PFSK-1 (cell line): ENCODE measurements at regions not wholly inside any gene's neighbourhood (a gene's known extent, or its start where the extent isn't known, plus 50 kb on each side); places are given as distances from the start of the nearest gene placed in this dataset.

Source experiments
- POLR2AphosphoS5 ChIP-seq: IDR thresholded peaks from 2 replicates; pipeline ENCODE4 v1.6.1; 2012; ENCODE audit warnings: low read depth, mild to moderate bottlenecking, control low read depth, low read length, moderate library complexity
- SIN3A ChIP-seq: IDR thresholded peaks from 2 replicates; pipeline ENCODE4 v1.6.1; 2012; ENCODE audit warnings: mild to moderate bottlenecking, low read length, moderate library complexity, borderline replicate concordance; ENCODE audit not compliant: insufficient read depth
- TAF1 ChIP-seq: IDR thresholded peaks from 2 replicates; pipeline ENCODE4 v1.6.1; 2012; ENCODE audit warnings: low read length, control low read depth, borderline replicate concordance; ENCODE audit not compliant: insufficient read depth
- TF ChIP-seq, protein P1 (sequence below), 2 experiments: IDR thresholded peaks; 2 replicates each; pipeline versions ENCODE4 v1.6.1 to v1.8.0; 2011 to 2012; ENCODE audit warnings: low read depth in 2 of 2, low read length in 2 of 2, control low read depth in 1 of 2, inconsistent platforms in 1 of 2, mild to moderate bottlenecking in 1 of 2, moderate library complexity in 1 of 2; ENCODE audit not compliant: insufficient read depth in 1 of 2

- TF ChIP-seq, protein P1, sequence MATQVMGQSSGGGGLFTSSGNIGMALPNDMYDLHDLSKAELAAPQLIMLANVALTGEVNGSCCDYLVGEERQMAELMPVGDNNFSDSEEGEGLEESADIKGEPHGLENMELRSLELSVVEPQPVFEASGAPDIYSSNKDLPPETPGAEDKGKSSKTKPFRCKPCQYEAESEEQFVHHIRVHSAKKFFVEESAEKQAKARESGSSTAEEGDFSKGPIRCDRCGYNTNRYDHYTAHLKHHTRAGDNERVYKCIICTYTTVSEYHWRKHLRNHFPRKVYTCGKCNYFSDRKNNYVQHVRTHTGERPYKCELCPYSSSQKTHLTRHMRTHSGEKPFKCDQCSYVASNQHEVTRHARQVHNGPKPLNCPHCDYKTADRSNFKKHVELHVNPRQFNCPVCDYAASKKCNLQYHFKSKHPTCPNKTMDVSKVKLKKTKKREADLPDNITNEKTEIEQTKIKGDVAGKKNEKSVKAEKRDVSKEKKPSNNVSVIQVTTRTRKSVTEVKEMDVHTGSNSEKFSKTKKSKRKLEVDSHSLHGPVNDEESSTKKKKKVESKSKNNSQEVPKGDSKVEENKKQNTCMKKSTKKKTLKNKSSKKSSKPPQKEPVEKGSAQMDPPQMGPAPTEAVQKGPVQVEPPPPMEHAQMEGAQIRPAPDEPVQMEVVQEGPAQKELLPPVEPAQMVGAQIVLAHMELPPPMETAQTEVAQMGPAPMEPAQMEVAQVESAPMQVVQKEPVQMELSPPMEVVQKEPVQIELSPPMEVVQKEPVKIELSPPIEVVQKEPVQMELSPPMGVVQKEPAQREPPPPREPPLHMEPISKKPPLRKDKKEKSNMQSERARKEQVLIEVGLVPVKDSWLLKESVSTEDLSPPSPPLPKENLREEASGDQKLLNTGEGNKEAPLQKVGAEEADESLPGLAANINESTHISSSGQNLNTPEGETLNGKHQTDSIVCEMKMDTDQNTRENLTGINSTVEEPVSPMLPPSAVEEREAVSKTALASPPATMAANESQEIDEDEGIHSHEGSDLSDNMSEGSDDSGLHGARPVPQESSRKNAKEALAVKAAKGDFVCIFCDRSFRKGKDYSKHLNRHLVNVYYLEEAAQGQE (IDR thresholded peaks at IDR 0.05; ENCODE audit: insufficient read depth in 1 of 2, low read depth in 2 of 2, low read length in 2 of 2): no peak
- TF ChIP-seq TAF1 (no peak), POLR2AphosphoS5 (no peak), SIN3A (no peak)
Observed at GRCh38 chr1:67525053-67525760, 95.0 kb upstream of the SERBP1 start.
